Neural progenitor cell (in vitro differentiated cells): ENCODE measurements at regions not wholly inside any gene's neighbourhood (a gene's known extent, or its start where the extent isn't known, plus 50 kb on each side); places are given as distances from the start of the nearest gene placed in this dataset.
A peak's percentile ranks its signal among the peaks of the same experiment; 100 is the strongest.

Experiments used
- DNase-seq: peaks from one replicate; pipeline ENCODE4 v3.0.0-alpha.2; 2016; ENCODE audit warnings: low spot score
- H2AFZ ChIP-seq: fragments of 200-600 bp; sonication (generic); replicated peaks from 2 replicates; pipeline ENCODE4 v1.6.1; 2016; ENCODE audit warnings: antibody characterized with exemption
- H3F3A ChIP-seq: fragments of 200-600 bp; sonication (generic); 2 replicates; pipeline ENCODE4 v1.6.1; 2016; ENCODE audit warnings: antibody characterized with exemption, low read depth
- H3K27ac ChIP-seq: fragments of 200-600 bp; sonication (generic); 2 replicates; pipeline ENCODE4 v1.5.1; 2016; ENCODE audit warnings: mild to moderate bottlenecking
- H3K27me3 ChIP-seq: fragments of 200-600 bp; sonication (generic); 2 replicates; pipeline ENCODE4 v1.6.1; 2016; ENCODE audit warnings: mild to moderate bottlenecking, moderate library complexity
- H3K36me3 ChIP-seq: fragments of 200-600 bp; sonication (generic); 2 replicates; pipeline ENCODE4 v1.5.1; 2016
- H3K4me1 ChIP-seq: fragments of 200-600 bp; sonication (generic); 2 replicates; pipeline ENCODE4 v1.6.1; 2016; ENCODE audit warnings: mixed run types
- H3K4me2 ChIP-seq: fragments of 200-600 bp; sonication (generic); 2 replicates; pipeline ENCODE4 v1.6.1; 2016
- H3K4me3 ChIP-seq: fragments of 200-600 bp; sonication (generic); 2 replicates; pipeline ENCODE4 v1.5.1; 2016
- H3K79me2 ChIP-seq: fragments of 200-600 bp; sonication (generic); 2 replicates; pipeline ENCODE4 v1.6.1; 2016; ENCODE audit warnings: low read depth
- H3K9ac ChIP-seq: fragments of 200-600 bp; sonication (generic); 2 replicates; pipeline ENCODE4 v1.6.1; 2016
- H3K9me3 ChIP-seq: fragments of 200-600 bp; sonication (generic); 2 replicates; pipeline ENCODE4 v1.5.1; 2016; ENCODE audit warnings: low read depth
- H4K20me1 ChIP-seq: fragments of 200-600 bp; sonication (generic); 2 replicates; pipeline ENCODE4 v1.6.1; 2016; ENCODE audit warnings: low read depth
- H3K27ac Mint-ChIP-seq: 3 replicates; pipeline ENCODE4 v1.8.0; 2021; ENCODE audit warnings: mixed read lengths
- H3K27me3 Mint-ChIP-seq: 2 replicates; pipeline ENCODE4 v1.8.0; 2022; ENCODE audit warnings: low read depth, mild to moderate bottlenecking, inconsistent platforms, moderate library complexity, mixed read lengths; ENCODE audit not compliant: insufficient read depth
- H3K36me3 Mint-ChIP-seq: 3 replicates; pipeline ENCODE4 v1.8.0; 2021; ENCODE audit warnings: mixed read lengths
- H3K4me1 Mint-ChIP-seq: 3 replicates; pipeline ENCODE4 v1.8.0; 2021; ENCODE audit warnings: mixed read lengths
- H3K4me3 Mint-ChIP-seq: 3 replicates; pipeline ENCODE4 v1.8.0; 2021; ENCODE audit warnings: mild to moderate bottlenecking, moderate library complexity, mixed read lengths
- H3K9me3 Mint-ChIP-seq: 3 replicates; pipeline ENCODE4 v1.8.0; 2020; ENCODE audit warnings: mixed read lengths
- CTCF ChIP-seq: fragments of 200-600 bp; sonication (generic); IDR thresholded peaks from 2 replicates; pipeline ENCODE4 v1.5.1; 2017; ENCODE audit warnings: antibody characterized with exemption, mild to moderate bottlenecking
- EZH2 ChIP-seq: fragments of 200-600 bp; sonication (generic); IDR thresholded peaks from 2 replicates; pipeline ENCODE4 v1.6.1; 2017; ENCODE audit warnings: antibody characterized with exemption, mild to moderate bottlenecking, moderate library complexity
- EZH2phosphoT487 ChIP-seq: fragments of 200-600 bp; sonication (generic); IDR thresholded peaks from 2 replicates; pipeline ENCODE4 v1.6.1; 2017; ENCODE audit warnings: antibody characterized with exemption

GRCh38 chr20:59428441-59429205 is 128.2 kb downstream of the EDN3 start:
- no peak for DNase-seq
- H2AFZ ChIP-seq = no peak overlapping the region

DNA sequence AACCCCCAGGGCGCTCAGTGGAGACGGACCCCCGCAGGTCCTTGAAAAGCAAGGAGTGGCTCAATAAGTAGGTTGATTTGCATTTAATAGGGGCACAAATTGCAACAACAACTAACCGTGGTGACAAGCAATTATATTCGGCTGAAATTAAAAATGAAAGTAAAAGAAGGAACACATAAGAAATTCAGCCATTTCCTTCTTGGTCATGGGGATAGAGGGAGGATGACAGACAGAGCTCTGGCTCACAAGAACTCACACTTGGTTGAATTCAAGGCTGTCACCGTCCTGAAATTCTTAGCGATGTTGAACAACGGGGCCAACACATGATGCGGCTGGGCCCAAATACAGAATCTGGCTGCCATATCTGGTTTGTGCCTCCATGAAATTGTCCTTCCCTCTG is 129.0 kb downstream of the EDN3 start:
- H3K27me3 ChIP-seq = no peaks in the 10 kb centered on the region
- H3K4me2 ChIP-seq = no peak overlapping the region
- Mint-ChIP-seq H3K9me3 (peaks cover 4% of the 10 kb centered on the region), H3K27ac (no peak overlapping the region), H3K27me3 (peaks cover 8% of the 10 kb centered on the region), H3K36me3 (no peaks in the 10 kb centered on the region), H3K4me1 (no peaks in the 10 kb centered on the region), H3K4me3 (no peak overlapping the region)
- no peaks in the 10 kb centered on the region for H3K36me3 ChIP-seq
- H3K9me3 ChIP-seq = no peaks in the 10 kb centered on the region
- H3K9ac ChIP-seq = no peak overlapping the region
- H3K4me3 ChIP-seq = no peak overlapping the region
- no peaks in the 10 kb centered on the region for H3F3A ChIP-seq
- no peak for DNase-seq
- no peaks in the 10 kb centered on the region for H3K79me2 ChIP-seq
- no peaks in the 10 kb centered on the region for H4K20me1 ChIP-seq
- TF ChIP-seq EZH2phosphoT487 = no peak
- no peak for TF ChIP-seq CTCF
- no peak for TF ChIP-seq EZH2
- H2AFZ ChIP-seq = no peak overlapping the region
- H3K27ac ChIP-seq = no peak overlapping the region
- H3K4me1 ChIP-seq = peaks cover 4% of the 10 kb centered on the region

More at GRCh38 chr20:59428441-59429205, 128.2 kb downstream of the EDN3 start:
- Histone ChIP-seq H3K4me3 (no peak overlapping the region), H4K20me1 (no peaks in the 10 kb centered on the region), H3K36me3 (no peaks in the 10 kb centered on the region), H3K4me1 (peaks cover 7% of the 10 kb centered on the region), H3K4me2 (no peak overlapping the region), H3K9me3 (no peaks in the 10 kb centered on the region), H3K27ac (no peak overlapping the region), H3K79me2 (no peaks in the 10 kb centered on the region), H3F3A (no peaks in the 10 kb centered on the region), H3K9ac (no peak overlapping the region), H3K27me3 (no peaks in the 10 kb centered on the region)
- Mint-ChIP-seq H3K27ac (no peak overlapping the region), H3K27me3 (peaks cover 6% of the 10 kb centered on the region), H3K4me3 (peak overlapping the region; percentile 2), H3K9me3 (peaks cover 4% of the 10 kb centered on the region), H3K36me3 (no peaks in the 10 kb centered on the region), H3K4me1 (no peaks in the 10 kb centered on the region)
- peak; percentile 50 for TF ChIP-seq CTCF
- TF ChIP-seq EZH2 = no peak
- no peak for TF ChIP-seq EZH2phosphoT487

- no peaks in the 10 kb centered on the region for H3K4me1 Mint-ChIP-seq
- Histone ChIP-seq H3K9me3 (no peaks in the 10 kb centered on the region), H3K9ac (no peak overlapping the region), H4K20me1 (no peaks in the 10 kb centered on the region), H3K4me3 (no peak overlapping the region), H3F3A (no peaks in the 10 kb centered on the region), H3K4me2 (no peak overlapping the region), H3K79me2 (no peaks in the 10 kb centered on the region), H2AFZ (no peak overlapping the region), H3K36me3 (no peaks in the 10 kb centered on the region), H3K27me3 (no peaks in the 10 kb centered on the region), H3K27ac (no peak overlapping the region), H3K4me1 (no peaks in the 10 kb centered on the region)
- peaks cover 8% of the 10 kb centered on the region for H3K27me3 Mint-ChIP-seq
- no peak overlapping the region for H3K27ac Mint-ChIP-seq
- TF ChIP-seq CTCF (no peak), EZH2phosphoT487 (no peak)
- H3K9me3 Mint-ChIP-seq = peaks cover 4% of the 10 kb centered on the region
- H3K36me3 Mint-ChIP-seq = no peaks in the 10 kb centered on the region
- no peak for DNase-seq
- H3K4me3 Mint-ChIP-seq = no peak overlapping the region
These were observed 130.6 kb downstream of the EDN3 start for GRCh38 chr20:59431014-59431413.
